ENCODE measurements at regions not wholly inside any gene's neighbourhood (a gene's known extent, or its start where the extent isn't known, plus 50 kb on each side); places are given as distances from the start of the nearest gene placed in this dataset.

DNA sequence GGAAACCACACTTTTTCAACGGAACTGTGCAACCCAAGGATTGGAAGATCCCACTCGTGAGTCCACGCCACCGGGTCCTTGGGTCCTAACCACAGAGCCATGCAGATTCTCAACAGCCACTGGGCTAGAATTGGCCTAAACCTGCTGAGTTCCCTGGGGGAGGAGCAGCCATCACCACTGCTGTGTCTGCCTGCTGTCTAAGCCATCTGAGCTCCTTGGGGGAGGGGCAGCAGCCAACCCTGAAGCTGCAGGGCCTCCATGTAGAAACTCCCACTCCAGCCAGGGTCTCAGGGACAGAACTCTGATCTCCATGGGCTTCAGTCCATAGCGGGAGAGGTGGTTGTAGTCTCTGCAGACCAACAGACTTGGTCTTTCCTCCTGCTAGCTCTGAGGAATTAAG lies 154.6 kb upstream of the VGLL2 start:
- H3K4me3 ChIP-seq (ENCODE audit: control insufficient read depth, low read depth, low read length): no peak overlapping the region
- TF ChIP-seq, protein P1, sequence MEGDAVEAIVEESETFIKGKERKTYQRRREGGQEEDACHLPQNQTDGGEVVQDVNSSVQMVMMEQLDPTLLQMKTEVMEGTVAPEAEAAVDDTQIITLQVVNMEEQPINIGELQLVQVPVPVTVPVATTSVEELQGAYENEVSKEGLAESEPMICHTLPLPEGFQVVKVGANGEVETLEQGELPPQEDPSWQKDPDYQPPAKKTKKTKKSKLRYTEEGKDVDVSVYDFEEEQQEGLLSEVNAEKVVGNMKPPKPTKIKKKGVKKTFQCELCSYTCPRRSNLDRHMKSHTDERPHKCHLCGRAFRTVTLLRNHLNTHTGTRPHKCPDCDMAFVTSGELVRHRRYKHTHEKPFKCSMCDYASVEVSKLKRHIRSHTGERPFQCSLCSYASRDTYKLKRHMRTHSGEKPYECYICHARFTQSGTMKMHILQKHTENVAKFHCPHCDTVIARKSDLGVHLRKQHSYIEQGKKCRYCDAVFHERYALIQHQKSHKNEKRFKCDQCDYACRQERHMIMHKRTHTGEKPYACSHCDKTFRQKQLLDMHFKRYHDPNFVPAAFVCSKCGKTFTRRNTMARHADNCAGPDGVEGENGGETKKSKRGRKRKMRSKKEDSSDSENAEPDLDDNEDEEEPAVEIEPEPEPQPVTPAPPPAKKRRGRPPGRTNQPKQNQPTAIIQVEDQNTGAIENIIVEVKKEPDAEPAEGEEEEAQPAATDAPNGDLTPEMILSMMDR (IDR thresholded peaks at IDR 0.05; ENCODE audit: control insufficient read depth, insufficient read depth, low read depth, low read length, missing control alignments): no peak
- DNase-seq (ENCODE audit: low read depth): no peak

DNA sequence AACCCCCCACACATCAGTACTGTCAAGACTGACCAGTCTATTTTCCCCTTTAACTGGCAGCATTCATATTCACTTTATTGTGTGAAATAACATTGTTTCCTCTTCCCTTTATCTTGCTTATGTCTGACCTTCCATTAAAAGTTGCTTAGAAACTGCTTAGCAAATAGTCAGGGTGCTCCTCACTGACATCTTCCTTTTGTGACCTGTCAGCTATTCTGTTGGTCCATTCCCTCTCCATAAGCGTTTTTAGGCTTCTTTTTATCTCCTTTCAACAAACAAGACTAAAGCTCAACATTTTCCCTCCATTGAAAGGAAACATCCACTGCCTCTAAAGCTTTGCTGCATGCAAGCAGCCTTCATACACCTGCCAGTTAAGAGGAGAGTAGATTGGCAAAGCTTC lies 147.7 kb upstream of the VGLL2 start:
- TF ChIP-seq, protein P1 (IDR thresholded peaks at IDR 0.05; ENCODE audit: control insufficient read depth, insufficient read depth, low read depth, low read length, missing control alignments): no peak
- no peak for DNase-seq (ENCODE audit: low read depth)
- no peak overlapping the region for H3K4me3 ChIP-seq (ENCODE audit: control insufficient read depth, low read depth, low read length)

DNA sequence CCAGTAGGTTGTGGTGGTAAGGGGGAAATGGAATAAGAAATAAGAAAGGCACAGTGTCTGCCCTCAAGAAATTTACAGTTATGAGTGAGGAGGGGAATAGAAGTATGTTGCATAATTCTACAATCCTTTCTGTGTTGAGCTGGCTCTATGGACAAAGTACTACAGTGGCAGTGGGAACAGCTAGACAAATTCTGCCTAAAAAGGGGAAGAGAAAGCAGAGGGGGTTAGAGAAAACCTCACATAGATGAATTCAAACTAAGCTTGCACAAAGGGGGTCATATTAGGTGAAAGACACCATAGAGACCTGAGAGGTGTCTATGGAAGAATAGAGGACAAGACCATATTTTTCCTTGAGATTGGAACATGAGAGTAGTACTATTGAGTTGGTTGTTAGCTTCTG lies 146.9 kb upstream of the VGLL2 start:
- no peak for DNase-seq (ENCODE audit: low read depth)
- TF ChIP-seq, protein P1 (IDR thresholded peaks at IDR 0.05; ENCODE audit: control insufficient read depth, insufficient read depth, low read depth, low read length, missing control alignments): no peak

DNA sequence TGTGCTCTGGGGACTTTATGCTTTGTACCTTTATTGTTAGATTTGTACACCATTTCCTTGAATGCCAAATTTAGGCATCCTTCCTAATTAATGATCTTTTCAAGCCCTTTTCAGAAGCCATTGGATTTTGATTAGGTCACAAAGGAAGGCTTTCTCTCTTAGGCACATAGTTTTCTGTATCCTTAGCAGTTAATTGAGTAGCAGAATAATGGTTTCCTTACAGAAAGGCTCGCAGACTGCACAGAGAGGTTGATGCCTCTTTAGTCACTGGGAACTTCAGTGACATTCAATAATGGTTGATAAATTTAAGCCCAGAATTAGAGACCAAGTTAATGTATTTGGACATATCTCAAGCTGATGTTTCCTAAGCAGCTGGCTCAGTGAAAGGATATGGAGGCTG lies 139.1 kb upstream of the VGLL2 start:
- no peak for DNase-seq (ENCODE audit: low read depth)
- H3K4me3 ChIP-seq (ENCODE audit: control insufficient read depth, low read depth, low read length): no peak overlapping the region
- TF ChIP-seq, protein P1 (IDR thresholded peaks at IDR 0.05; ENCODE audit: control insufficient read depth, insufficient read depth, low read depth, low read length, missing control alignments): no peak

More for the DNA sequence above, 146.9 kb upstream of the VGLL2 start:
- no peak overlapping the region for H3K4me3 ChIP-seq (ENCODE audit: control insufficient read depth, low read depth, low read length)

DNA sequence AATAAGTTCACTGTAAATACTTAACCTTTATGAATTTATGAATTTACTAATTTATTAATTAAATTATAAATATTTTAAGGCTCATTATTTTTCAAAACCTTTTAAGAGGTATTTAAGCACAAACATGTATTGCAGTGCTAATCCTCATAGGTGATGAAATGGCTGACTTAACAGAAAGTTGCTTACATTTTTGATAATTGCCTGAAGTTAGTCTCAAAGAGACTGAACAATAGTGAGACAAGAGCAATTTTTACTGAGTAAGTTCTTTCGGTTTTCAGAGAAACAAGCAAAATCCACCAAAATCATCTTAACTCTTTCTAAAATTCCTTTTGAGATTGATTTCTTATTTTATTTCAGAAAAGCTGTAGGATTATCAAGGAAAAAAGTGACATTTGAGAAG lies 137.3 kb upstream of the VGLL2 start:
- TF ChIP-seq, protein P1 (IDR thresholded peaks at IDR 0.05; ENCODE audit: control insufficient read depth, insufficient read depth, low read depth, low read length, missing control alignments): no peak
- DNase-seq (ENCODE audit: low read depth): no peak

DNA sequence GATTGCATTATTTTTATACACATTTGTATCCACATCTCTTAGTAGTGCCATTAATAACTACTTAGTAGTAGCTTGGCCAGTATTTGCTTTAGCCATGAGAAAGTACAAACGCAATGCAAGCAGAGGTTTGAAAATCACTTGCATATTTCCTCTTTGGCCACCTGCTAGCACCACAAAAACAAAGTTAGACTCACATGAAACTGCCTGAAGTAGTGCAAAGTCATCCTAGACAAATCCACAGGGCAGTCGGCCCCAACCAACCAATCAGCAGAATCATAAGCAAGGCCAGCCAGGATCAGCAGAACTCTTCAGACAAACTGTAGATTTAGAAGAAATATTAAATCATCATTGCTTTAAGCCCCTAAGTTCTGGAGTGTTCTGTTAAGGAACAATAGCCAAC lies 135.2 kb upstream of the VGLL2 start:
- no peak overlapping the region for H3K4me3 ChIP-seq (ENCODE audit: control insufficient read depth, low read depth, low read length)
- TF ChIP-seq, protein P1 (IDR thresholded peaks at IDR 0.05; ENCODE audit: control insufficient read depth, insufficient read depth, low read depth, low read length, missing control alignments): no peak
- DNase-seq (ENCODE audit: low read depth): no peak

More for the DNA sequence above, 137.3 kb upstream of the VGLL2 start:
- no peak overlapping the region for H3K4me3 ChIP-seq (ENCODE audit: control insufficient read depth, low read depth, low read length)

DNA sequence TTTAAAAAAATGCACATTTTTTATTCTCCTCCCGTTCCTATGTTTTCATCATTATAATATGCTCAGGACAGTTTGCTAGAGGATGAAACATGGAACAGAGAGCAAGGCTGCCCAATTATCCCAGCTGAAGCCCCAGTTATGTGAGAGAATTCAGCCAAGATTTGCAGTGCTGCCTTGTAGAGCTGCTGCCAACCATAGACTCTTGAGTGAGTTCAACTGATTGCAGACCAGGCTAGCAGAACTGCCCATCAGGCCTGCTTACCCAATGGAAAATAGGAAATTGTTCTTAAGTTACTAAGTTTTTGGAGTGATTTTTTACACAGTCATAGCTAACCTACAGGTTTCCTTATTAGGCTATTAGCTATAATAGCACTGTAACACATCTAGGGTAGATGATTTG lies 128.7 kb upstream of the VGLL2 start:
- no peak for DNase-seq (ENCODE audit: low read depth)
- TF ChIP-seq, protein P1 (IDR thresholded peaks at IDR 0.05; ENCODE audit: control insufficient read depth, insufficient read depth, low read depth, low read length, missing control alignments): no peak
- no peak overlapping the region for H3K4me3 ChIP-seq (ENCODE audit: control insufficient read depth, low read depth, low read length)
